Osteocyte (in vitro differentiated cells): ENCODE measurements at regions not wholly inside any gene's neighbourhood (a gene's known extent, or its start where the extent isn't known, plus 50 kb on each side); places are given as distances from the start of the nearest gene placed in this dataset.

Experiments
- DNase-seq: peaks from one replicate; pipeline ENCODE4 v3.0.0; 2021; ENCODE audit warnings: mixed read lengths; ENCODE audit not compliant: unreplicated experiment; ENCODE audit errors: extremely low spot score
- H3K27ac Mint-ChIP-seq: one replicate; pipeline ENCODE4 v1.8.0; 2021; ENCODE audit warnings: mild to moderate bottlenecking, mixed read lengths; ENCODE audit not compliant: unreplicated experiment
- H3K27me3 Mint-ChIP-seq: one replicate; pipeline ENCODE4 v1.8.0; 2021; ENCODE audit warnings: mixed read lengths; ENCODE audit not compliant: unreplicated experiment
- H3K36me3 Mint-ChIP-seq: one replicate; pipeline ENCODE4 v1.8.0; 2021; ENCODE audit warnings: mixed read lengths; ENCODE audit not compliant: unreplicated experiment
- H3K4me1 Mint-ChIP-seq: one replicate; pipeline ENCODE4 v1.8.0; 2021; ENCODE audit warnings: mixed read lengths; ENCODE audit not compliant: unreplicated experiment
- H3K4me3 Mint-ChIP-seq: one replicate; pipeline ENCODE4 v1.8.0; 2021; ENCODE audit warnings: mild to moderate bottlenecking, moderate library complexity, mixed read lengths; ENCODE audit not compliant: unreplicated experiment
- H3K9me3 Mint-ChIP-seq: one replicate; pipeline ENCODE4 v1.8.0; 2021; ENCODE audit warnings: mixed read lengths; ENCODE audit not compliant: unreplicated experiment
- TF ChIP-seq, protein P1 (sequence below): fragments of 200-600 bp; sonication (generic); IDR thresholded peaks from 2 replicates; pipeline ENCODE4 v1.5.0; 2021; ENCODE audit warnings: antibody characterized with exemption, mild to moderate bottlenecking, moderate library complexity

DNA sequence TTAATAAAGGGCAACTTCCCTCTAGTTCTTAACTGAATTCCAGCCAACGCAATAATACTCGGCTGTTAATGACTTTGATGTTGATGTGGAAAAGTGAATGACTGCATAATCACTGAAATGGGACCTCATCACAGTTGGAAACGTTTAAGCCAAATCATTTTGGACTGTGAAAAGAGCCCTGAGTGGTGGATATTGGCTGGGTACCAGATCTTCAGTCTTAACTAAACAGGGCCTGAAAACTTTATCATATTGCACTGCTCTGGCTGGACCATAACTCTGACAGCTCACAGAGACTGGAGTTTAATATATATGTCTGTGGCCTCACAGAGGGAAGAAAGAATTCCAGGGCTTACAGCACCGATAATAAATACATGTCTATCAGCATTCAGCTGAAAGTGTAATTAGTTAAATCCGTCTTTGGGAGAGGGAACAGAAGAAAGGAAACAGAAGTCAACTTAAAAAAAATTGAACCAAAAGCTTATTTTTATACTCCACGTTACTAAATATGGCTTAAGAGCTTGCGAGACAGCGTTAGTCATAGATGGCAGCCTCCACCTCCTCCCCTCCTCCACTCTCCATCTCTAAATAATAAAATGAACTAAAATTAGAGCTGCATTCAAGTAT lies 222.3 kb upstream of the CDIN1 start:
- Mint-ChIP-seq H3K27ac (peak overlapping the region; percentile 85), H3K27me3 (no peaks in the 10 kb centered on the region), H3K4me1 (peaks cover 48% of the 10 kb centered on the region), H3K4me3 (peak overlapping the region; percentile 35), H3K9me3 (no peaks in the 10 kb centered on the region), H3K36me3 (no peaks in the 10 kb centered on the region)
- TF ChIP-seq, protein P1, sequence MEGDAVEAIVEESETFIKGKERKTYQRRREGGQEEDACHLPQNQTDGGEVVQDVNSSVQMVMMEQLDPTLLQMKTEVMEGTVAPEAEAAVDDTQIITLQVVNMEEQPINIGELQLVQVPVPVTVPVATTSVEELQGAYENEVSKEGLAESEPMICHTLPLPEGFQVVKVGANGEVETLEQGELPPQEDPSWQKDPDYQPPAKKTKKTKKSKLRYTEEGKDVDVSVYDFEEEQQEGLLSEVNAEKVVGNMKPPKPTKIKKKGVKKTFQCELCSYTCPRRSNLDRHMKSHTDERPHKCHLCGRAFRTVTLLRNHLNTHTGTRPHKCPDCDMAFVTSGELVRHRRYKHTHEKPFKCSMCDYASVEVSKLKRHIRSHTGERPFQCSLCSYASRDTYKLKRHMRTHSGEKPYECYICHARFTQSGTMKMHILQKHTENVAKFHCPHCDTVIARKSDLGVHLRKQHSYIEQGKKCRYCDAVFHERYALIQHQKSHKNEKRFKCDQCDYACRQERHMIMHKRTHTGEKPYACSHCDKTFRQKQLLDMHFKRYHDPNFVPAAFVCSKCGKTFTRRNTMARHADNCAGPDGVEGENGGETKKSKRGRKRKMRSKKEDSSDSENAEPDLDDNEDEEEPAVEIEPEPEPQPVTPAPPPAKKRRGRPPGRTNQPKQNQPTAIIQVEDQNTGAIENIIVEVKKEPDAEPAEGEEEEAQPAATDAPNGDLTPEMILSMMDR: no peak
- DNase-seq: no peak

GRCh38 chr15:36358094-36358493 lies 221.3 kb upstream of the CDIN1 start:
- Mint-ChIP-seq H3K27ac (peak overlapping the region; percentile 85), H3K4me1 (peaks cover 47% of the 10 kb centered on the region), H3K9me3 (no peaks in the 10 kb centered on the region), H3K27me3 (no peaks in the 10 kb centered on the region), H3K4me3 (no peak overlapping the region), H3K36me3 (no peaks in the 10 kb centered on the region)
- TF ChIP-seq, protein P1: no peak
- no peak for DNase-seq

GRCh38 chr15:36358523-36358922 lies 220.9 kb upstream of the CDIN1 start:
- Mint-ChIP-seq H3K4me1 (peaks cover 49% of the 10 kb centered on the region), H3K27ac (peak overlapping the region; percentile 85), H3K4me3 (no peak overlapping the region), H3K27me3 (no peaks in the 10 kb centered on the region), H3K36me3 (no peaks in the 10 kb centered on the region), H3K9me3 (no peaks in the 10 kb centered on the region)
- TF ChIP-seq, protein P1: no peak
- no peak for DNase-seq

GRCh38 chr15:36359286-36359685 lies 220.1 kb upstream of the CDIN1 start:
- H3K9me3 Mint-ChIP-seq: no peaks in the 10 kb centered on the region
- no peak overlapping the region for H3K4me3 Mint-ChIP-seq
- TF ChIP-seq, protein P1: no peak
- DNase-seq: no peak
- H3K27me3 Mint-ChIP-seq: no peaks in the 10 kb centered on the region
- peak overlapping the region; percentile 85 for H3K27ac Mint-ChIP-seq
- no peaks in the 10 kb centered on the region for H3K36me3 Mint-ChIP-seq
- peaks cover 57% of the 10 kb centered on the region for H3K4me1 Mint-ChIP-seq

DNA sequence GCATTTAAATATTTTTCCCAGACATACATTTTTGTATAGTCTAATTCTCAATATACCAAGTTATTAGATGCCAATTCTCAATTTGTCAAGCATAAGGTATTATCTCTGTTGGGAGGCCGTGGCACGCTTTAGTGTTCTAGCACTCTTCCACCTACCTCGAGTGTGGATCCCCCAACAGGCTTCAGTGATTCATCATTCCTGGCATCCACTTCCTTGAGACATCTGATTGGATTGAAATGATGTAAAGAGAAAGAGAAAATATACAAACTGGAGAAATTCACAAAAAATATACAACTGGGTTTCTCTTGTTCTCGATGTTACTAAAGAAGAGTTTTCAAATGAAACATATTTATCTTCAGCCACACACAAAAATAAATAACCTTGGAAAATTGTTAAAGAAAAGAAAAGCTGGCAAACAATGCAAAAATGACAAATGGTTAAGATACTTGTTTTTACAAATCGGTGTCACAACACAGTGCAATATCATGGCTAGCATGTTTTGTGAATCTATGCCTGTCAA lies 218.0 kb upstream of the CDIN1 start:
- Mint-ChIP-seq H3K4me1 (peaks cover 72% of the 10 kb centered on the region), H3K27me3 (no peaks in the 10 kb centered on the region), H3K27ac (peak overlapping the region; percentile 54), H3K36me3 (no peaks in the 10 kb centered on the region), H3K9me3 (no peaks in the 10 kb centered on the region), H3K4me3 (no peak overlapping the region)
- DNase-seq: no peak
- TF ChIP-seq, protein P1: no peak
